ENCODE measurements at regions not wholly inside any gene's neighbourhood (a gene's known extent, or its start where the extent isn't known, plus 50 kb on each side); places are given as distances from the start of the nearest gene placed in this dataset.

DNA sequence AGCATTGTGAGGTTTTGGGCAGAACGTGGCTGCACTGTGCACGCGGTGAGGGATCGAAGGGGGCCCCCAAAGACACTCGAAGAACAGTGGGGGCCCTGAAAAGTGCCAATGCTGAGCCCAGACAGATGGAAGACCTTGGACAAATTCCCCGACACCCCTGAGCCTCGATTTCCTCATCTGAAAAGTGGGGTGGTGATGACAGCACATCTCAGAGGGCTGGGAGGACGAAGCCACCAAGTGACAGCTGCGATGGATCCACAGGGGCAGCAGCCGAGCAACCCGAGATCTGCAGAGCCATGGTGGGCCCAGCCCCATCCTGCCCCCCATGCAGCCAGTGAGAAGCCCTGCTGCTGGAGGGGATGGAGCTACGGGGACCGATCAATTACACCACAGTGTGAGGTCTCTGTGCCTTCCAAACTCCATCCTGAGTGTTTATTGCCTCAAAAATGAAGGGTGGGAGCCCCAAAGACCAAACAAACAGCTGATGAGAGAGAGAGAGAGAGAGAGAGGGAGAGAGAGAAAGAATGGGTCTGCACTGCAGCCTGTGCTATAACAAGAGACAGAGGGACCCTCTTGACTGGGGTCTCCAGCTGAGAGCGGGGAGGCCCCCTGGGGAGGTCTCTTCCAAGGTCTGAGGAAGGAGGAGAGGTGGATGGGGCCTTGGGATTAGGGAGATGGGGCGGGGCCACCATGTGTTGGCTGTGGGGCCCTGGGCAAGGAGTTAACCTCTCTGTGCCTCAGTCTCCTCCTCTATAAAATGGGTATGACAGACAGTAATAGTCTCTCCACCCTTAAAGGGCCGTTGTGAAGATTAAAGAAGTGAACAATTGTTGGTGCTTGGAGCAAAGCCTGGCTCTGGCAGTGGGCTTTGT lies 134.4 kb upstream of the IER5L start:
- WGBS, 2 donors, result 81% methylated on average over 16 of the region's 16 CpGs
- DNase-seq, result peak; percentile 61
- Histone ChIP-seq H3K9me3 (no peaks in the 10 kb centered on the region), H3K27me3 (no peaks in the 10 kb centered on the region), H3K27ac (no peak overlapping the region), H3K4me3 (no peak overlapping the region), H3K4me1 (peaks cover 0 to 9% (median 2%) of the 10 kb centered on the region in 4 donors), H3K36me3 (no peaks in the 10 kb centered on the region)
- intact Hi-C loops (cut with DNase I), result no loop called here
- TF ChIP-seq, protein P1, sequence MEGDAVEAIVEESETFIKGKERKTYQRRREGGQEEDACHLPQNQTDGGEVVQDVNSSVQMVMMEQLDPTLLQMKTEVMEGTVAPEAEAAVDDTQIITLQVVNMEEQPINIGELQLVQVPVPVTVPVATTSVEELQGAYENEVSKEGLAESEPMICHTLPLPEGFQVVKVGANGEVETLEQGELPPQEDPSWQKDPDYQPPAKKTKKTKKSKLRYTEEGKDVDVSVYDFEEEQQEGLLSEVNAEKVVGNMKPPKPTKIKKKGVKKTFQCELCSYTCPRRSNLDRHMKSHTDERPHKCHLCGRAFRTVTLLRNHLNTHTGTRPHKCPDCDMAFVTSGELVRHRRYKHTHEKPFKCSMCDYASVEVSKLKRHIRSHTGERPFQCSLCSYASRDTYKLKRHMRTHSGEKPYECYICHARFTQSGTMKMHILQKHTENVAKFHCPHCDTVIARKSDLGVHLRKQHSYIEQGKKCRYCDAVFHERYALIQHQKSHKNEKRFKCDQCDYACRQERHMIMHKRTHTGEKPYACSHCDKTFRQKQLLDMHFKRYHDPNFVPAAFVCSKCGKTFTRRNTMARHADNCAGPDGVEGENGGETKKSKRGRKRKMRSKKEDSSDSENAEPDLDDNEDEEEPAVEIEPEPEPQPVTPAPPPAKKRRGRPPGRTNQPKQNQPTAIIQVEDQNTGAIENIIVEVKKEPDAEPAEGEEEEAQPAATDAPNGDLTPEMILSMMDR (IDR thresholded peaks at IDR 0.05), result no peak
- TF ChIP-seq POLR2AphosphoS5 (IDR thresholded peaks at IDR 0.05), result no peak
- TF ChIP-seq POLR2A (IDR thresholded peaks at IDR 0.05), result no peak
- TF ChIP-seq EP300 (IDR thresholded peaks at IDR 0.05), result no peak

DNA sequence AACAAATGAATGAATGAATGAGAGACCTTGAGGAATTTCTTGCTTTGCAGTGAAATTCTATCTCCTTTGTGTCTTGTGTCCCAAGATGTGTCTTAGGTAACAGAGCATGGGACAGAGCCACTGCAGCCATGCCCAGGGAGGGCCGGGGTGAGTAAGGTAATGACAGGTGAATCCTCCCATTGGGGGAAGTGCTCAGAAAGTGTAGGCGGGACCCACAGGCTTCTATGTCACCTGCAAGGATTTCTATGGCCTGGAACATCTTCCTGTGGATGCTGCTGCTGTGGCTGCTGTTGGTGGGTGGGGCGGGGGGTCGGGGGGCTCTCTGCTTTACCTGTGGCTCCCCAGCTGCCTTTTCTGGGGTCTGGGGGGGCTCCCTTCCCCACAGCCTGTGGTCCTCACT lies 133.6 kb upstream of the IER5L start:
- H3K4me3 ChIP-seq, result no peak overlapping the region
- TF ChIP-seq, protein P1 (IDR thresholded peaks at IDR 0.05), result no peak
- no peak for TF ChIP-seq EP300 (IDR thresholded peaks at IDR 0.05)
- TF ChIP-seq POLR2AphosphoS5 (IDR thresholded peaks at IDR 0.05), result no peak
- TF ChIP-seq POLR2A (IDR thresholded peaks at IDR 0.05), result no peak
- no peaks in the 10 kb centered on the region for H3K9me3 ChIP-seq
- H3K27me3 ChIP-seq, result no peaks in the 10 kb centered on the region
- intact Hi-C loops (cut with DNase I), result no loop called here
- peaks cover 0 to 4% (median 0%) of the 10 kb centered on the region in 4 donors for H3K4me1 ChIP-seq
- WGBS, 2 donors, result 51 to 81% methylated on average over 4 of the region's 4 CpGs
- no peak overlapping the region for H3K27ac ChIP-seq
- H3K36me3 ChIP-seq, result no peaks in the 10 kb centered on the region
- DNase-seq, result peak; percentile 38

DNA sequence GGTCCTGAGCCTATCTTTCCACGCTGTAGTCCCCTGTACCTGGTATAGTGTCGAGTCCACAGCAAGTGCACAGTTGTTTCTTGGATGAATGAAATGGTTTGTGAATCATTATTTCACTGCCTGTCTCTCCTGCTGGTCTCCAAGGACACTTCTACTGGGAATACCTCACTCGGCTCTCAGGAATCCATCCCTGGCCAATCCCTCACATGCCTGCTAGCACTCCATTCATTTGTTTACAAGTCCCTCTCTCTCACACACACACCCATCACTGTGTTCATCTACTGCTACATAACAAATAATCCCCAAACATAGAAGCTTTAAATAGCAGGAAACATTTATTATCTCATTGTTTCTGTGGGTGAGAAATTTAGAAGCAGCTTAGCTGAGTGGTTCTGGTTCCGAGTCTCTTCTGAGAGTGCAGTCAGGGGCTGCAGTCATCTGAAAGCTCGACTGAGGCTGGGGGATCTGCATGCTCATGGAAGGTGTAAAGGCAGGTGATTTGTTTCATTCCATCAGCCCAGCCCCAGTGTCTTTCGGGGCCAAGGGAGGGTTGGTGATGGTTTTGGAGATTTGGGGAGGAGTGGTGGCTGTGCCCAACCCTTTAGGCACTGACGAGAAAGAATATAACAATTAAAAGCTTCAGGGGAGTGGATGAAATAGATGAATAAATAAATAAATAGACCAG lies 132.7 kb upstream of the IER5L start:
- TF ChIP-seq, protein P1 (IDR thresholded peaks at IDR 0.05), result no peak
- TF ChIP-seq POLR2A (IDR thresholded peaks at IDR 0.05), result no peak
- TF ChIP-seq POLR2AphosphoS5 (IDR thresholded peaks at IDR 0.05), result no peak
- TF ChIP-seq EP300 (IDR thresholded peaks at IDR 0.05), result no peak
- Histone ChIP-seq H3K4me3 (no peak overlapping the region), H3K4me1 (no peaks in the 10 kb centered on the region)

DNA sequence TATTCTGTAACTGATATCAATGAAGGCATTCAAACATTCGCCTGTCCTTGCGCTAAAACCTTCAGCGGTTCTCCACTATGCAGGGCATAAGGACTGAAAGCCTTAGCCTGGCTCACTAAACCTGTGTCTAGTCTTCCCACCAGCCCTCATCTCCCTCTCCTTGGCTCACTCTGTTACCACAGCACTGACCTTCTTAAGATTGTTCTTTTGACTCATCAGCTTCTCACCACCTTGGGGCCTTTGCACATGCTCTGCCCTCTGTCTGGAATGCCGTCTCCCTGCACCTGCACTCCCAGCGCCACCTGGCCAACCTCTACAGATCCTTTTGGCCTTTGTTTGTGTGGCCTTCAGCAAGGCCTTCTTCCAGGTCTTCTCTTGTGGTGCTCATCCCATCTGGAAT lies 131.8 kb upstream of the IER5L start:
- Histone ChIP-seq H3K27me3 (no peaks in the 10 kb centered on the region), H3K27ac (no peak overlapping the region), H3K9me3 (no peaks in the 10 kb centered on the region), H3K4me3 (no peak overlapping the region), H3K36me3 (no peaks in the 10 kb centered on the region), H3K4me1 (no peaks in the 10 kb centered on the region)
- WGBS, 2 donors, result 87 to 93% methylated on average over 5 of the region's 5 CpGs
- DNase-seq, result peak; percentile 15
- TF ChIP-seq, protein P1 (IDR thresholded peaks at IDR 0.05), result no peak
- no peak for TF ChIP-seq POLR2A (IDR thresholded peaks at IDR 0.05)
- no peak for TF ChIP-seq POLR2AphosphoS5 (IDR thresholded peaks at IDR 0.05)
- no peak for TF ChIP-seq EP300 (IDR thresholded peaks at IDR 0.05)
- intact Hi-C loops (cut with DNase I), result no loop called here

More for the DNA sequence above, 132.7 kb upstream of the IER5L start:
- Histone ChIP-seq H3K27ac (no peak overlapping the region), H3K36me3 (no peaks in the 10 kb centered on the region), H3K27me3 (no peaks in the 10 kb centered on the region), H3K9me3 (no peaks in the 10 kb centered on the region)
- WGBS, 2 donors, result 73 to 85% methylated on average over 7 of the region's 7 CpGs
- intact Hi-C loops (cut with DNase I), result no loop called here
- peak; percentile 29 for DNase-seq
